ENCODE measurements at regions not wholly inside any gene's neighbourhood (a gene's known extent, or its start where the extent isn't known, plus 50 kb on each side); places are given as distances from the start of the nearest gene placed in this dataset.
A peak's percentile ranks its signal among the peaks of the same experiment; 100 is the strongest.

GRCh38 chr13:30112602-30113435 lies 194.5 kb downstream of the KATNAL1 start:
- DNase-seq: peak; percentile 79
- H3K36me3 ChIP-seq: no peaks in the 10 kb centered on the region

GRCh38 chr13:30111810-30112209 lies 195.5 kb downstream of the KATNAL1 start:
- Histone ChIP-seq H3K4me1 (peaks cover 26% of the 10 kb centered on the region), H3K27ac (no peak overlapping the region), H3K9me3 (no peaks in the 10 kb centered on the region), H3K27me3 (ENCODE audit: low read depth) (no peaks in the 10 kb centered on the region), H3K4me3 (no peak overlapping the region), H3K36me3 (no peaks in the 10 kb centered on the region)
- no peak for DNase-seq
- intact Hi-C loops (cut with DNase I): loop anchor here (10.0 kb wide), 1 partner anchor 337 kb away; no protein-coding TSS in a partner anchor
- TF ChIP-seq CTCF (IDR thresholded peaks at IDR 0.05): no peak
- no peak for ATAC-seq

More at GRCh38 chr13:30112602-30113435, 194.5 kb downstream of the KATNAL1 start:
- intact Hi-C loops (cut with DNase I): loop anchor here (10.0 kb wide), 1 partner anchor 338 kb away; no protein-coding TSS in a partner anchor
- TF ChIP-seq CTCF (IDR thresholded peaks at IDR 0.05): peak; percentile 99
- Histone ChIP-seq H3K27me3 (ENCODE audit: low read depth) (no peaks in the 10 kb centered on the region), H3K9me3 (no peaks in the 10 kb centered on the region), H3K4me1 (peaks cover 26% of the 10 kb centered on the region), H3K27ac (peak overlapping the region; percentile 76), H3K4me3 (peak overlapping the region; percentile 1)
- ATAC-seq: peak; percentile 75 to 86

GRCh38 chr13:30110301-30111070 lies 196.9 kb downstream of the KATNAL1 start:
- no peak for TF ChIP-seq CTCF (IDR thresholded peaks at IDR 0.05)
- no peaks in the 10 kb centered on the region for H3K27me3 ChIP-seq (ENCODE audit: low read depth)
- no peak overlapping the region for H3K4me3 ChIP-seq
- ATAC-seq (no peak), DNase-seq (no peak)
- no peaks in the 10 kb centered on the region for H3K36me3 ChIP-seq
- H3K4me1 ChIP-seq: peaks cover 24% of the 10 kb centered on the region
- no peak overlapping the region for H3K27ac ChIP-seq
- intact Hi-C loops (cut with DNase I): loop anchor here (10.0 kb wide), 1 partner anchor 336 kb away; no protein-coding TSS in a partner anchor
- no peaks in the 10 kb centered on the region for H3K9me3 ChIP-seq

GRCh38 chr13:30109471-30110135 lies 197.7 kb downstream of the KATNAL1 start:
- no peaks in the 10 kb centered on the region for H3K9me3 ChIP-seq
- H3K4me3 ChIP-seq: no peak overlapping the region
- no peaks in the 10 kb centered on the region for H3K27me3 ChIP-seq (ENCODE audit: low read depth)
- no peak for DNase-seq
- H3K27ac ChIP-seq: no peak overlapping the region
- intact Hi-C loops (cut with DNase I): loop anchor here (10.0 kb wide), 1 partner anchor 335 kb away; no protein-coding TSS in a partner anchor
- H3K36me3 ChIP-seq: no peaks in the 10 kb centered on the region
- peaks cover 19% of the 10 kb centered on the region for H3K4me1 ChIP-seq
- no peak for ATAC-seq
- TF ChIP-seq CTCF (IDR thresholded peaks at IDR 0.05): no peak

GRCh38 chr13:30108913-30109237 lies 198.5 kb downstream of the KATNAL1 start:
- H3K27me3 ChIP-seq (ENCODE audit: low read depth): no peaks in the 10 kb centered on the region
- no peak for TF ChIP-seq CTCF (IDR thresholded peaks at IDR 0.05)
- intact Hi-C loops (cut with DNase I): no loop called here
- peaks cover 12% of the 10 kb centered on the region for H3K4me1 ChIP-seq
- H3K27ac ChIP-seq: peak overlapping the region; percentile 25
- ATAC-seq: peak; percentile 89 to 91
- no peaks in the 10 kb centered on the region for H3K36me3 ChIP-seq
- no peak overlapping the region for H3K4me3 ChIP-seq
- peak; percentile 82 for DNase-seq
- no peaks in the 10 kb centered on the region for H3K9me3 ChIP-seq

Data from lower lobe of right lung (tissue), 2 donors.